HPDE6-E6E7 (cell line): ENCODE measurements at regions not wholly inside any gene's neighbourhood (a gene's known extent, or its start where the extent isn't known, plus 50 kb on each side); places are given as distances from the start of the nearest gene placed in this dataset.
"Not testable (repeated sequence)": the region's sequence is repeated elsewhere in the genome, so short reads cannot be mapped to it uniquely, and the experiment has no call there.

Experiments used
- DNase-seq: peaks from one replicate; pipeline ENCODE4 v3.0.0; 2011; ENCODE audit warnings: missing footprints; ENCODE audit errors: extremely low spot score

GRCh38 chr11:128161436-128161835 is 425.9 kb downstream of the ETS1 start:
- DNase-seq, result no peak

GRCh38 chr11:128158860-128159259 is 428.5 kb downstream of the ETS1 start:
- DNase-seq, result no peak

- peak; percentile 37 for DNase-seq
Observed at GRCh38 chr11:128157423-128158298, 429.7 kb downstream of the ETS1 start.

DNA sequence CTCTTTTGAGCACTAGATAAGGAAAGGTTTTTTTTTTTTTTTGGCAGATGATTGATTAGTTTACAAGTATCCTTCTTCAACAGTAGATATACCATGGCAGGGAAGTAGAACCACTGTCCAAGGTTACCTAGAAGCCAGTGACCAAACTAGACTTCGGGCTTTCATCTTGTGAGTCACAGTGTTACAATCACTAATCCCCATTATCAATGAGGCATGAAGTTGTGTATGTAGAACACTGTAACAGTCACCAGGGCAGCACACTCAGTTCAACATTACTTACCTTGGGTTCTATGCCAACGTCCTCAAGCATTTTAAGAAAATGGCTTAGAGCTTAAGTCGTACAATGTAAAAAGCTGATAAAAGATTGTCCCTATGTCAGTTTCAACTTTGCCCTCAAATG is 430.9 kb downstream of the ETS1 start:
- no peak for DNase-seq

DNA sequence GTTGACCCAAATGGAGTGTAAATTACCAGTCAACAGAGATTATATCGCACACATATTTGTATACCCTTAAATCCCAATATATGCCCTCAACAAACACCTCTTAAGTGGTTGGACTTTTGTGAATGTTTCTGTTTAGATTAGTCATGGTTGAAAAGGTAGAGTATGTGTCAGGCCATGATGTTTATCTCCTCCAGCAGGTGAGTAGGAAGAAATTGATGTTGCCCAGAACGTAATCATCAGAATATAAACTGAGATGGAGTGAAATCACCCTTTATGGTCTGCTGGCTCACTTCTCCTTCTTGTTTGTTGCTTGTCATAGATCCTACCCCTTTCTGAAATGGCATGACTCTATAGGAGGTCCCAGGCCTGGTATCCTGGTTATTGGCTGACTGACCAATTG is 431.8 kb downstream of the ETS1 start:
- no peak for DNase-seq

- no peak for DNase-seq
Observed at GRCh38 chr11:128153697-128154048, 433.7 kb downstream of the ETS1 start.

GRCh38 chr11:128152796-128153696 is 434.3 kb downstream of the ETS1 start:
- DNase-seq, result no peak

GRCh38 chr11:128151780-128152179 is 435.6 kb downstream of the ETS1 start:
- no peak for DNase-seq

GRCh38 chr11:128151338-128151737 is 436.0 kb downstream of the ETS1 start:
- no peak for DNase-seq

GRCh38 chr11:128148208-128148607 is 439.1 kb downstream of the ETS1 start:
- no peak for DNase-seq

- no peak for DNase-seq
Observed at GRCh38 chr11:128146926-128147605, 440.3 kb downstream of the ETS1 start.

DNA sequence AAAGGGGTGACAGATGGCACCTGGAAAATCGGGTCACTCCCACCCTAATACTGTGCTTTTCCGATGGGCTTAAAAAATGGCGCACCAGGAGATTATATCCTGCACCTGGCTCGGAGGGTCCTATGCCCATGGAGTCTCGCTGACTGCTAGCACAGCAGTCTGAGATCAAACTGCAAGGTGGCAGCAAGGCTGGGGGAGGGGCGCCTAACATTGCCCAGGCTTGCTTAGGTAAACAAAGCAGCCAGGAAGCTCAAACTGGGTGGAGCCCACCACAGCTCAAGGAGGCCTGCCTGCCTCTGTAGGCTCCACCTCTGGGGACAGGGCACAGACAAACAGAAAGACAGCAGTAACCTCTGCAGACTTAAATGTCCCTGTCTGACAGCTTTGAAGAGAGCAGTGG is 447.1 kb downstream of the ETS1 start:
- DNase-seq, result not testable (repeated sequence)

DNA sequence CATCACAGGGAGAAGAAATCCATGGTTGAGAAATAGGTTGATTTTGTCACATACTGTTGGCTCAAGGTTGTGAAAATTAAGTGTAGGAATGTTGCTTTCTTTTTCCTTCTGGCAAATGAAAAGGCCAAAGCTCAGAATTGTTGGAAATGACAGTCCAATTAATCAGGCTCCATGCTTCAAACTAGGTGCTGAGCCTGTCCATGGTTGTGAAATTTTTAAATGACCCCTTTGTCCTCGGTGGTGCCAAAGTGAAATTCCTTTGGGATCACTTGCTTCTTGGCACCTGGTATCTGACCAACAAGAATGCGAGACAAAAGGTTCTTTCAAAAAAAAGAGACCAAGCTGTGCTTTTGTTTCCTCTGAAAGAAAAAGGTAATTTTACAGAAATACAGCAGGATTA is 451.9 kb downstream of the ETS1 start:
- no peak for DNase-seq

- DNase-seq, result no peak
Observed at GRCh38 chr11:128133501-128133900, 453.9 kb downstream of the ETS1 start.

- no peak for DNase-seq
Observed at GRCh38 chr11:128130052-128130451, 457.3 kb downstream of the ETS1 start.

DNA sequence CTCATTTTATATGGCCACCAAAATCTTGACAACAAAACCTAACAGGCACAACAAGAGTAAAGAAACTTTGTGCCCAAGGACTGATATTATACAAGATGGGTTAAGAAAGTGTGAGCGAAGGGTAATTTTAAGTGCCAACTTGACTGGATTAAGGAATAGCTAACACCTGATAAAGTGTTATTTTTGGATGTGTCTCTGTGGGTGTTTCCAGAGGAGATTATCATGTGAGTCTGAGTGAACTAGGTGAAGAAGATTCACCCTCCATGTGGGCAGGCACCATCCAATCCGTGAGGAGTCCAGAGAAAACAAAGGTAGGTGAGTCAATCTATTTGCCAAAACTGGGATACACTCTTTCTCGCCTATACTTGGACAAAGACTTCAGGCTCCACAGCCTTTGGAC is 461.6 kb downstream of the ETS1 start:
- no peak for DNase-seq

DNA sequence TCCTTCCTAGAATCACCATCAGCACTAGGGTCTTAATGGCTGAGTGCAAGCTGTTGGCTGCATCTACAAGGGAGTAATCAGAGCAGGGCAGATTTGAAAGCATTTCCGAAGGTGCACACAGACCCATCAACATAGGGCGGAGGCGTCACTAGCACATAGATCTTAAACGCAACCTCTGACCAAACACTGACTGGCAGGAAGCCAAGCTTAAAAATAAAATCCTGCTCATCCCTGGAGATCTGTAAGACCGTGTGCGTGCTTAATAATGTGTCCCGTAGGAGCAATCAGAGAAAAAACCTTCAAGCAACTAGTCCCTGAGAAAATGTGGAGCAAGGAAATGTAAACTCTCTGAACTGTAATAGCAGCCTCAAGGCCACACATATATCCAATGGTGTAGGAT is 470.5 kb downstream of the ETS1 start:
- DNase-seq, result no peak

- no peak for DNase-seq
Observed at GRCh38 chr11:128116447-128116846, 470.9 kb downstream of the ETS1 start.

DNA sequence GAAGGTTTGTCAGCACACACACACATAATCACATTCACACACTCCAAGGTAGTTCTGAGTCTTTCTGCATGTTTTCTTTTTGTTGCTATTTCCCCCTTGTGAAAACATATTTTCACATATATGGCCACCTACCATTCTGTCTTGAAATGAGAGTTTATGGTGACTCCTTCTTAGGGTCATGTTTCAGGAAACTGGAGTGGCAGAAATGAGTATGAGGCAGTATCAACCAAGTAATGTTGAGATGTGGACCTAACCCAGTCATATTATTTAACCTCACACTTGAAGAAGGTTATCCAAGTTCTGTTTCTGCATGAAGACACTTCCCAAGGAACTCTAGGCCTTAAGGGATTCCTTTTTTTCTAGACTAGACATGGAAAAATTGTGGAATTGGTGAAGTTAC is 481.4 kb downstream of the ETS1 start:
- no peak for DNase-seq

DNA sequence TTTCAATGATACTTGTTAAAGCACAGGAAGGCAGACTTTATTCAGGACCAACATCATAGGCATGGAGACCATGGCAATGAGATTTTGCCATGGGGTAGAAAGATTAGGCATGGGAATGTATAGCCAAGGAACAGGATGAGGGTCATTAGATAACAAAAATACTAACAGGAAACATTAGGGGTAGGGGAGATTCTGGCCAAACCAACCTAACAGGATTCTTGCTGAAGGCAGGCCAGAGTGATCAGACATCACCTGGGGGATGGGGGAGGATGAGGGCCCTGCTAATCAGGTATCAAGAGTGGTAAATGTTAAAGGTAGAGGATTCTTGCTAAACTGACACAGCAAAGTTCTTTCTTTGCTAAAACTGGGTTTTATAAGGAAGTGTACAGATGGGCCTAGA is 481.8 kb downstream of the ETS1 start:
- no peak for DNase-seq

DNA sequence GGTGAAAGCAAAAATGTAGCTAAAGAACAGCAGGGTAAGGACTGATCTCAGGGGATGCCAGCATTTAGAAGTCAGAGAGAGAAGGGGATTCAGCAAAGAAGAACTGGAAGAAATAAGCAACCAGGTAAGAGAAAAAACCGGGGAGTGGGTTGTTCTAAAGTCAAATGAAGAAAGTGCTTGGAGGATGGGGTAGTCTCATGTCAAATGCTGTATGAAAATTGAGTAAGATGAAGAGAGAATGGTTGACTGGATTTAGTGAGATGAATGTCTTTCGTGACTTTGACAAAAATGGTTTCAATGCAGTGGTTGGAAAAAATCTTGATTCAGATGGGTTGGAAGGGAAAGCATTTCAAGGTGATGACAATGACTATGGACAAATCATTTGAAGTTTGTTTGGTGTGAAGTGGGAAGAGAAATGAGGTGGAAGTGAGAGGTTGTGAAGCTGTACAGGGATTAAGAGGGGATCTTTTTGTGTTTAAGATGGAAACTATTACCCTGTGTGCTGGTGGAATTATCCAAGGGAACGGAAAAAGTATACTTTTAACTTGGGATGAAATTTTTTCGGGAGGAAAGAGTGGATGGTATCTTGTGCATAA is 484.0 kb downstream of the ETS1 start:
- DNase-seq, result no peak

DNA sequence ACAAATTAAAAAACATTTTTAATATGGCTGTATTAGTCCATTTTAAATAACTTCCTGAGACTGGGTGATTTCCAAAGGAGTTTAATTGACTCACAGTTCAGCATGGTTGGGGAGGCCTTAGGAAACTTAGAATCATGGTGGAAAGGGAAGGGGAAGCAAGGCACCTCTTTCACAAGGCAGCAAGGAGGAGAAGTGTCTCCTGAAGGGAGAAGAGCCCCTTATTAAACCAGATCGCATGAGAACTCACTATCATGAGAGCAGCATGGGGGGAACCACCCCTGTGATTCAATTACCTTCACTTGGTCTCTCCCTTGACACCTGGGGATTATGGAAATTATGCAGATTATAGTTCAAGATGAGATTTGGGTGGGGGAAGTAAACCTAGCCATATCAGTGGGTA is 488.6 kb downstream of the ETS1 start:
- no peak for DNase-seq
